Liver (tissue), 8 donors: ENCODE measurements at regions not wholly inside any gene's neighbourhood (a gene's known extent, or its start where the extent isn't known, plus 50 kb on each side); places are given as distances from the start of the nearest gene placed in this dataset.

Source experiments
- DNase-seq: peaks from one replicate; pipeline ENCODE4 v3.0.0-alpha.2; 2017; ENCODE audit warnings: low spot score
- H3K27ac ChIP-seq, 2 donors: one replicate each; pipeline ENCODE4 v1.7.0; 2013; ENCODE audit warnings: inconsistent platforms in 2 of 2, low read length in 2 of 2, control low read depth in 1 of 2, low read depth in 1 of 2, mild to moderate bottlenecking in 1 of 2
- H3K27me3 ChIP-seq, 4 donors: one replicate each; pipeline versions ENCODE4 v1.6.1 to v1.7.0; 2013; ENCODE audit warnings: low read length in 3 of 4, inconsistent platforms in 1 of 4, mild to moderate bottlenecking in 1 of 4, moderate library complexity in 1 of 4; ENCODE audit not compliant: control insufficient read depth in 4 of 4, insufficient read depth in 4 of 4
- H3K36me3 ChIP-seq, 4 donors: one replicate each; pipeline versions ENCODE4 v1.6.1 to v1.7.0; 2013; ENCODE audit warnings: low read length in 3 of 4, mild to moderate bottlenecking in 3 of 4, low read depth in 1 of 4, moderate library complexity in 1 of 4; ENCODE audit not compliant: control insufficient read depth in 4 of 4, insufficient read depth in 3 of 4
- H3K4me1 ChIP-seq, 4 donors: one replicate each; pipeline versions ENCODE4 v1.6.1 to v1.7.0; 2013; ENCODE audit warnings: low read length in 3 of 4, mild to moderate bottlenecking in 3 of 4, moderate library complexity in 1 of 4; ENCODE audit not compliant: control insufficient read depth in 4 of 4, insufficient read depth in 4 of 4
- H3K4me3 ChIP-seq, 3 donors: one replicate each; pipeline versions ENCODE4 v1.6.1 to v1.7.0; 2013; ENCODE audit warnings: low read length in 3 of 3, control low read depth in 1 of 3, low read depth in 1 of 3, mild to moderate bottlenecking in 1 of 3
- H3K9ac ChIP-seq, 2 donors: one replicate each; pipeline ENCODE4 v1.7.0; 2013; ENCODE audit warnings: low read length in 2 of 2, mild to moderate bottlenecking in 2 of 2, moderate library complexity in 2 of 2, control low read depth in 1 of 2, low read depth in 1 of 2
- H3K9me3 ChIP-seq, 4 donors: one replicate each; pipeline versions ENCODE4 v1.6.1 to v1.7.0; 2013; ENCODE audit warnings: low read length in 3 of 4; ENCODE audit not compliant: control insufficient read depth in 4 of 4
- FOXA1 ChIP-seq: IDR thresholded peaks from 2 replicates; pipeline ENCODE4 v1.6.1; 2016; ENCODE audit warnings: antibody characterized with exemption
- FOXA2 ChIP-seq: IDR thresholded peaks from 2 replicates; pipeline ENCODE4 v1.6.1; 2016; ENCODE audit warnings: antibody characterized with exemption
- GABPA ChIP-seq, 2 donors: IDR thresholded peaks in 1 of 2; conservative IDR thresholded peaks in 1 of 2; 2 replicates each; pipeline ENCODE4 v1.6.1; 2016; ENCODE audit warnings: antibody characterized with exemption in 2 of 2, mild to moderate bottlenecking in 1 of 2, moderate library complexity in 1 of 2
- HNF4A ChIP-seq, 2 donors: conservative IDR thresholded peaks; 2 replicates each; pipeline ENCODE4 v1.6.1; 2016; ENCODE audit warnings: antibody characterized with exemption in 2 of 2, mild to moderate bottlenecking in 2 of 2
- HNF4G ChIP-seq: IDR thresholded peaks from 2 replicates; pipeline ENCODE4 v1.6.1; 2016; ENCODE audit warnings: antibody characterized with exemption
- JUND ChIP-seq, 2 donors: IDR thresholded peaks; 2 replicates each; pipeline ENCODE4 v1.6.1; 2016; ENCODE audit warnings: antibody characterized with exemption in 2 of 2
- NR2F2 ChIP-seq: IDR thresholded peaks from 2 replicates; pipeline ENCODE4 v1.6.1; 2016; ENCODE audit warnings: antibody characterized with exemption
- RAD21 ChIP-seq, 2 donors: IDR thresholded peaks; 2 replicates each; pipeline ENCODE4 v1.6.1; 2016; ENCODE audit warnings: antibody characterized with exemption in 2 of 2, mild to moderate bottlenecking in 2 of 2
- RXRA ChIP-seq, 2 donors: IDR thresholded peaks; 2 replicates each; pipeline ENCODE4 v1.6.1; 2017 to 2018; ENCODE audit warnings: antibody characterized with exemption in 2 of 2, mild to moderate bottlenecking in 1 of 2
- SP1 ChIP-seq: IDR thresholded peaks from 2 replicates; pipeline ENCODE4 v1.6.1; 2018; ENCODE audit warnings: antibody characterized with exemption, mild to moderate bottlenecking
- TAF1 ChIP-seq: conservative IDR thresholded peaks from 2 replicates; pipeline ENCODE4 v1.6.1; 2016; ENCODE audit warnings: antibody characterized with exemption, mild to moderate bottlenecking
- YY1 ChIP-seq: IDR thresholded peaks from 2 replicates; pipeline ENCODE4 v1.6.1; 2016; ENCODE audit warnings: antibody characterized with exemption, mild to moderate bottlenecking
- WGBS: extraction: QIAGEN DNeasy Blood & Tissue Kit; methylation state at CpG from one replicate; pipeline ENCODE4 v1.1.7; 2013; 5-methylcytosine and 5-hydroxymethylcytosine counted together
- TF ChIP-seq, protein P1 (sequence below): IDR thresholded peaks from 2 replicates; pipeline ENCODE4 v1.6.1; 2016; ENCODE audit warnings: antibody characterized with exemption, mild to moderate bottlenecking
- TF ChIP-seq, protein P2 (sequence below): IDR thresholded peaks from 2 replicates; pipeline ENCODE4 v1.6.1; 2016; ENCODE audit warnings: antibody characterized with exemption
- TF ChIP-seq, protein P3 (sequence below): IDR thresholded peaks from 2 replicates; pipeline ENCODE4 v1.6.1; 2016; ENCODE audit warnings: antibody characterized with exemption
- TF ChIP-seq, protein P4 (sequence below): IDR thresholded peaks from 2 replicates; pipeline ENCODE4 v1.6.1; 2016; ENCODE audit warnings: antibody characterized with exemption
- TF ChIP-seq, protein P5 (sequence below): fragments of 150-350 bp; IDR thresholded peaks from 2 replicates; pipeline ENCODE4 v1.5.1; 2017; ENCODE audit warnings: improper control_type of control experiment, low read depth, low read length; ENCODE audit not compliant: missing input control
- donor health status: healthy.
- donor health status: healthy.
- donor health status: healthy.
- donor health status: healthy.
- donor health status: healthy.

DNA sequence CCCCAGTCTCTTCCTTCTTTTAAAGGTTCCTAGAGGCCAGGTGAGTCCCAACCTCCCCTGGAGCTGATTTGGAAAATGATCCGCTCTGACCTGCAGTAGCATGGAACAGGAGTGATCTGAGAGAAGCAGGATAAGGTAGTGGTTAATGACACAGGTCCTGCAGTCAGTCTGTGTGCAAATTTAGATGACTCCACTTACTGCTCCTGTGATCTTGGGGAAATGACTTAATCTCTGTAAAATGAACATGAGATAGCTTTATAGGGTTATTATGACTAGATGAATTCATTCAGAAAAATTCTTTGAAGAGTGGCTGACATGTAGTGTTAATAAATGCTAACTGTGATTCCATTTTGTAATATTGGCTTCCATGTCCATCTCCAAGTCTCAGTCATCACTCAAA, 374.9 kb upstream of the CAMK1G start:
- no peak for DNase-seq
- Histone ChIP-seq H3K27me3 (peaks cover 2 to 24% (median 9%) of the 10 kb centered on the region in 4 donors), H3K9ac (no peak overlapping the region), H3K4me1 (peaks cover 0 to 9% (median 4%) of the 10 kb centered on the region in 4 donors), H3K9me3 (no peaks in the 10 kb centered on the region), H3K36me3 (no peaks in the 10 kb centered on the region), H3K4me3 (no peak overlapping the region), H3K27ac (no peak overlapping the region)
- TF ChIP-seq JUND (IDR thresholded peaks at IDR 0.05) (no peak), SP1 (no peak), NR2F2 (no peak), TAF1 (no peak), RXRA (IDR thresholded peaks at IDR 0.05) (no peak), FOXA1 (no peak), FOXA2 (no peak), RAD21 (IDR thresholded peaks at IDR 0.05) (no peak), HNF4G (no peak), YY1 (no peak)
- TF ChIP-seq, protein P1, sequence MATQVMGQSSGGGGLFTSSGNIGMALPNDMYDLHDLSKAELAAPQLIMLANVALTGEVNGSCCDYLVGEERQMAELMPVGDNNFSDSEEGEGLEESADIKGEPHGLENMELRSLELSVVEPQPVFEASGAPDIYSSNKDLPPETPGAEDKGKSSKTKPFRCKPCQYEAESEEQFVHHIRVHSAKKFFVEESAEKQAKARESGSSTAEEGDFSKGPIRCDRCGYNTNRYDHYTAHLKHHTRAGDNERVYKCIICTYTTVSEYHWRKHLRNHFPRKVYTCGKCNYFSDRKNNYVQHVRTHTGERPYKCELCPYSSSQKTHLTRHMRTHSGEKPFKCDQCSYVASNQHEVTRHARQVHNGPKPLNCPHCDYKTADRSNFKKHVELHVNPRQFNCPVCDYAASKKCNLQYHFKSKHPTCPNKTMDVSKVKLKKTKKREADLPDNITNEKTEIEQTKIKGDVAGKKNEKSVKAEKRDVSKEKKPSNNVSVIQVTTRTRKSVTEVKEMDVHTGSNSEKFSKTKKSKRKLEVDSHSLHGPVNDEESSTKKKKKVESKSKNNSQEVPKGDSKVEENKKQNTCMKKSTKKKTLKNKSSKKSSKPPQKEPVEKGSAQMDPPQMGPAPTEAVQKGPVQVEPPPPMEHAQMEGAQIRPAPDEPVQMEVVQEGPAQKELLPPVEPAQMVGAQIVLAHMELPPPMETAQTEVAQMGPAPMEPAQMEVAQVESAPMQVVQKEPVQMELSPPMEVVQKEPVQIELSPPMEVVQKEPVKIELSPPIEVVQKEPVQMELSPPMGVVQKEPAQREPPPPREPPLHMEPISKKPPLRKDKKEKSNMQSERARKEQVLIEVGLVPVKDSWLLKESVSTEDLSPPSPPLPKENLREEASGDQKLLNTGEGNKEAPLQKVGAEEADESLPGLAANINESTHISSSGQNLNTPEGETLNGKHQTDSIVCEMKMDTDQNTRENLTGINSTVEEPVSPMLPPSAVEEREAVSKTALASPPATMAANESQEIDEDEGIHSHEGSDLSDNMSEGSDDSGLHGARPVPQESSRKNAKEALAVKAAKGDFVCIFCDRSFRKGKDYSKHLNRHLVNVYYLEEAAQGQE, result no peak
- TF ChIP-seq, protein P2, sequence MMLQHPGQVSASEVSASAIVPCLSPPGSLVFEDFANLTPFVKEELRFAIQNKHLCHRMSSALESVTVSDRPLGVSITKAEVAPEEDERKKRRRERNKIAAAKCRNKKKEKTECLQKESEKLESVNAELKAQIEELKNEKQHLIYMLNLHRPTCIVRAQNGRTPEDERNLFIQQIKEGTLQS, result no peak
- TF ChIP-seq, protein P3, sequence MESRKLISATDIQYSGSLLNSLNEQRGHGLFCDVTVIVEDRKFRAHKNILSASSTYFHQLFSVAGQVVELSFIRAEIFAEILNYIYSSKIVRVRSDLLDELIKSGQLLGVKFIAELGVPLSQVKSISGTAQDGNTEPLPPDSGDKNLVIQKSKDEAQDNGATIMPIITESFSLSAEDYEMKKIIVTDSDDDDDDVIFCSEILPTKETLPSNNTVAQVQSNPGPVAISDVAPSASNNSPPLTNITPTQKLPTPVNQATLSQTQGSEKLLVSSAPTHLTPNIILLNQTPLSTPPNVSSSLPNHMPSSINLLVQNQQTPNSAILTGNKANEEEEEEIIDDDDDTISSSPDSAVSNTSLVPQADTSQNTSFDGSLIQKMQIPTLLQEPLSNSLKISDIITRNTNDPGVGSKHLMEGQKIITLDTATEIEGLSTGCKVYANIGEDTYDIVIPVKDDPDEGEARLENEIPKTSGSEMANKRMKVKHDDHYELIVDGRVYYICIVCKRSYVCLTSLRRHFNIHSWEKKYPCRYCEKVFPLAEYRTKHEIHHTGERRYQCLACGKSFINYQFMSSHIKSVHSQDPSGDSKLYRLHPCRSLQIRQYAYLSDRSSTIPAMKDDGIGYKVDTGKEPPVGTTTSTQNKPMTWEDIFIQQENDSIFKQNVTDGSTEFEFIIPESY, result no peak
- TF ChIP-seq, protein P4, sequence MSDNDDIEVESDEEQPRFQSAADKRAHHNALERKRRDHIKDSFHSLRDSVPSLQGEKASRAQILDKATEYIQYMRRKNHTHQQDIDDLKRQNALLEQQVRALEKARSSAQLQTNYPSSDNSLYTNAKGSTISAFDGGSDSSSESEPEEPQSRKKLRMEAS, result no peak
- WGBS, result 74% methylated on average over 1 of the region's 1 CpG

DNA sequence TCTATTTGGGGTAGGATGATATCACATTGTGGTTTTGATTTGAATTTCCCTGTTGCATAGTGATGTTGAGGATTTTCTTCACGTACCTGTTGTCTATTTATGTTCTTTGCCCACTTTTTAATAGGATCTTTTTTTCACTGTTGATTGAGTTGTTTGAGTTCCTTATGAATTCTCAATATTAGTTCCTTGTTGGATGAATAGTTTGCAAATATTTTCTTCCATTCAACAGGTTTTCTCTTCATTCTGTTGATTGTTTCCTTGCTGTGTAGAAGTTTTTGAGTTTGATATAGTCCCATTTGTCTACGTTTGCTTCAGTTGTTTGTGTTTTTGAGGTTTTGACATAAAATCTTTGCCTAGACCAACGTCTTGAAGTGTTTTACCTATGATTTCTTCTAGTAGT, 369.5 kb upstream of the CAMK1G start:
- no peak overlapping the region for H3K9ac ChIP-seq
- H3K9me3 ChIP-seq, result no peaks in the 10 kb centered on the region
- no peaks in the 10 kb centered on the region for H3K36me3 ChIP-seq
- WGBS, result 52% methylated on average over 3 of the region's 3 CpGs
- TF ChIP-seq RAD21 (IDR thresholded peaks at IDR 0.05), result no peak
- no peak for TF ChIP-seq HNF4G
- TF ChIP-seq, protein P4, result no peak
- TF ChIP-seq, protein P2, result no peak
- TF ChIP-seq SP1, result no peak
- TF ChIP-seq, protein P5, sequence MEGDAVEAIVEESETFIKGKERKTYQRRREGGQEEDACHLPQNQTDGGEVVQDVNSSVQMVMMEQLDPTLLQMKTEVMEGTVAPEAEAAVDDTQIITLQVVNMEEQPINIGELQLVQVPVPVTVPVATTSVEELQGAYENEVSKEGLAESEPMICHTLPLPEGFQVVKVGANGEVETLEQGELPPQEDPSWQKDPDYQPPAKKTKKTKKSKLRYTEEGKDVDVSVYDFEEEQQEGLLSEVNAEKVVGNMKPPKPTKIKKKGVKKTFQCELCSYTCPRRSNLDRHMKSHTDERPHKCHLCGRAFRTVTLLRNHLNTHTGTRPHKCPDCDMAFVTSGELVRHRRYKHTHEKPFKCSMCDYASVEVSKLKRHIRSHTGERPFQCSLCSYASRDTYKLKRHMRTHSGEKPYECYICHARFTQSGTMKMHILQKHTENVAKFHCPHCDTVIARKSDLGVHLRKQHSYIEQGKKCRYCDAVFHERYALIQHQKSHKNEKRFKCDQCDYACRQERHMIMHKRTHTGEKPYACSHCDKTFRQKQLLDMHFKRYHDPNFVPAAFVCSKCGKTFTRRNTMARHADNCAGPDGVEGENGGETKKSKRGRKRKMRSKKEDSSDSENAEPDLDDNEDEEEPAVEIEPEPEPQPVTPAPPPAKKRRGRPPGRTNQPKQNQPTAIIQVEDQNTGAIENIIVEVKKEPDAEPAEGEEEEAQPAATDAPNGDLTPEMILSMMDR, result no peak
- no peak for TF ChIP-seq HNF4A (conservative IDR thresholded peaks at IDR 0.05)
- TF ChIP-seq YY1, result no peak
- TF ChIP-seq, protein P3, result no peak
- no peak for TF ChIP-seq TAF1
- TF ChIP-seq, protein P1, result no peak
- no peak for TF ChIP-seq JUND (IDR thresholded peaks at IDR 0.05)
- TF ChIP-seq RXRA (IDR thresholded peaks at IDR 0.05), result no peak
- TF ChIP-seq FOXA1, result no peak
- TF ChIP-seq GABPA (IDR thresholded peaks at IDR 0.05 in 1 of 2, conservative IDR thresholded peaks at IDR 0.05 in 1 of 2), result no peak
- H3K27me3 ChIP-seq, result peaks cover 2 to 16% (median 7%) of the 10 kb centered on the region in 4 donors
- H3K4me3 ChIP-seq, result no peak overlapping the region
- no peaks in the 10 kb centered on the region for H3K4me1 ChIP-seq
- DNase-seq, result no peak
- no peak overlapping the region for H3K27ac ChIP-seq
